ENCODE measurements at regions not wholly inside any gene's neighbourhood (a gene's known extent, or its start where the extent isn't known, plus 50 kb on each side); places are given as distances from the start of the nearest gene placed in this dataset.

DNA sequence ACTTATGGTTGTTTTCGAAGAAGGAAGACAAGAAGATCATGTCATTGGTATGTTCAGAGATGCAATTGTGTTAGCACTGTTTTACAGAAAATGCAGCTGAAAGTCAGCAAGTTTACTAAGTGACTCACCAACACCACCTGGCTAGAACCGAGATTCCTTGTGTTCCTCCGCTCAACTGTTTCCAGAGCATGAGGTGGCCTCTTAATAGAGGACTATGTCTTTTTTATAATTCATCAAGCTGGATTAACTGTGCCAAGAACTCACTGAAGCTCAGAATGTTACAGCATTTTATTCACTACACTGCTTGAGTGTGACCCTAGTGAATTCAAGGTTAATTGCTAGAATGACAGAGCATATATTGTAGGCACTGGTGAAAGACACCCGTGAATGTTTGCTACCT is 1573.5 kb upstream of the TENM3 start:
- TF ChIP-seq, protein P1, sequence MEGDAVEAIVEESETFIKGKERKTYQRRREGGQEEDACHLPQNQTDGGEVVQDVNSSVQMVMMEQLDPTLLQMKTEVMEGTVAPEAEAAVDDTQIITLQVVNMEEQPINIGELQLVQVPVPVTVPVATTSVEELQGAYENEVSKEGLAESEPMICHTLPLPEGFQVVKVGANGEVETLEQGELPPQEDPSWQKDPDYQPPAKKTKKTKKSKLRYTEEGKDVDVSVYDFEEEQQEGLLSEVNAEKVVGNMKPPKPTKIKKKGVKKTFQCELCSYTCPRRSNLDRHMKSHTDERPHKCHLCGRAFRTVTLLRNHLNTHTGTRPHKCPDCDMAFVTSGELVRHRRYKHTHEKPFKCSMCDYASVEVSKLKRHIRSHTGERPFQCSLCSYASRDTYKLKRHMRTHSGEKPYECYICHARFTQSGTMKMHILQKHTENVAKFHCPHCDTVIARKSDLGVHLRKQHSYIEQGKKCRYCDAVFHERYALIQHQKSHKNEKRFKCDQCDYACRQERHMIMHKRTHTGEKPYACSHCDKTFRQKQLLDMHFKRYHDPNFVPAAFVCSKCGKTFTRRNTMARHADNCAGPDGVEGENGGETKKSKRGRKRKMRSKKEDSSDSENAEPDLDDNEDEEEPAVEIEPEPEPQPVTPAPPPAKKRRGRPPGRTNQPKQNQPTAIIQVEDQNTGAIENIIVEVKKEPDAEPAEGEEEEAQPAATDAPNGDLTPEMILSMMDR (IDR thresholded peaks at IDR 0.05; ENCODE audit: insufficient read depth, low read length) = no peak
- DNase-seq (ENCODE audit: low read depth) = no peak
- H3K4me3 ChIP-seq (ENCODE audit: low read depth, low read length) = no peak overlapping the region

DNA sequence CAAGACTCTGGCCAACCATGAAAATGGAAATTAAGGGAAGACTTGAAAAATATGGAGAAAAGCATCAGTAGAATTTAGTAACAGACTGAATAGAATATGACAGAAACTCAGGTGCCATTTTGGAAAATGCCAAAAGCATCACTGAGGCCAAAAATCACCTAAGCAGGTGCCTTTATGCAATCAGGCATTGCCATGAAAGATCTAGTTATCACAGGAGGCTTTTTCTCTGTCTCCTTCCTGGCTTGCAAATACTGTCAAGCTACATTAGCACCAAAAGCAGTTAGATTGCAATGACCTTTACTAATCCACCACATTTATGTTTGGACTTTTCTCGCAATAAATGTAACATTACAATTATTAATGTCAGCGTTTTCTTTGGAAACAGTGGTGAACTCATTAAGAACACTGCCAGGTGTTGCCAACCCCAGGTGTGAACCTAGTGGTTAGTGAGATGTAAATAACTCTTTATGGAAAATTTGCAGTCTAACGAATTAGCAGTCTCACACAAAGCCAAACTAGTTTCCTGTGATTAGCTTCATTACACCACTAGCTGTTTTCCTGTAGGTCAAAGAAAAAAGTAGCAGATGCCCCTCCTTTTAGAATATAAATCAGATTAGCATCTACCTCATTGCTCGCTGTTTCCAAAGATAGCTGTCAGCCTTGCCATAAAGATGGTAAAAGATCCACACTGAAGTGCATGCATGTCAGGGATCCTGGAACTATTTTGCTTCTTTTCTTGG is 1568.4 kb upstream of the TENM3 start:
- TF ChIP-seq, protein P1 (IDR thresholded peaks at IDR 0.05; ENCODE audit: insufficient read depth, low read length) = no peak
- DNase-seq (ENCODE audit: low read depth) = no peak
- H3K4me3 ChIP-seq (ENCODE audit: low read depth, low read length) = no peak overlapping the region

DNA sequence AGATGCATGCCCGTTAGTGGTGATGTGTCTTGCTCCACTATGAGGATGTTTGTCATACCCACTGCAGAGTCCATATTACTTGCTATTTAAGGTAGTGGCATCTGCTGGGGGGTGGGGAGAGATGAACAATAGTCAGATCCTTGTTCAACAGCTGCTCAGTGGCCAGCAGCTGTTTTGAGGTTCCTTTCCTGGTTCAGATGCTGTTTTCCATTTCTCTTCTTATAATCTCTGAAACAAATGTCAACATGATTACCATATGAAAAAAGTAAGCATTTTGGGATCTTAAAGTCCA is 1567.9 kb upstream of the TENM3 start:
- no peak for DNase-seq (ENCODE audit: low read depth)
- TF ChIP-seq, protein P1 (IDR thresholded peaks at IDR 0.05; ENCODE audit: insufficient read depth, low read length) = no peak
- no peak overlapping the region for H3K4me3 ChIP-seq (ENCODE audit: low read depth, low read length)

DNA sequence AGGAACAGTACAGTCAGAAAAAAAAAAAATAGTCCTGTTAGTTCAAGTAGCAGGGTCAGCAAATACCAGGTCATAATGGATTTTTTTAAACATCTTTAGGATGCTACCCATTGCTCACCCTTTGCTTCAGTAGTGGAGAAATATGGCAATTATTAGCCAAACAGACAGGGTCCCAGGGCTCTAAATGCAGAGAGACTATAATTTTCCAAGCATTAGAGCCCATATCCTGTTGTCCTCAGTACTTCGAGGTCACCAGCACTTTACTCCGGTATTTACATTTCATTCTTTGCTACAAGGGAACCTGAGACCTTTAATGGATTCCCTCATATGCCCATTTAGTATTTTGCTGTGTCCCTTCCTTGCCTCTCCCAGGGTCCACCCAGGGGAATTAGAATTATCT is 1562.9 kb upstream of the TENM3 start:
- H3K4me3 ChIP-seq (ENCODE audit: low read depth, low read length) = no peak overlapping the region
- TF ChIP-seq, protein P1 (IDR thresholded peaks at IDR 0.05; ENCODE audit: insufficient read depth, low read length) = no peak
- DNase-seq (ENCODE audit: low read depth) = no peak

DNA sequence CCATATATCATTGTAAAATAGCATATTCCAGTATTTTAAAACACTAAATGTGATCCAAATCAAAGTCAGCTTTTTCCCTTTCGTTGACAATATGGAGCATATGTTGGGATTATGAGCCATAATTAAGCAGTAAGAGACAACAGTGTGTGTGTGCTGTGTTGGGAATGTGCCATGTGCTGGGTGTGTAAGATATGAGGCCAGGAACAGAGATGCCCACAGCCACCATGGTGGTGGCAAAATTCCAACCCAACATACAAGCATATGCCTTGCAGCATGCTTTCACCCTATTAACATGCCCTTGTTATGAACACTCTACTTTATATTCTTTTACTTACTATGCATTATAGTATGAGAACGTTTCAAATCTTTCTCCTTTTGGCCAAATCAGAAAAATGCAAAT is 1560.4 kb upstream of the TENM3 start:
- DNase-seq (ENCODE audit: low read depth) = no peak
- TF ChIP-seq, protein P1 (IDR thresholded peaks at IDR 0.05; ENCODE audit: insufficient read depth, low read length) = no peak

DNA sequence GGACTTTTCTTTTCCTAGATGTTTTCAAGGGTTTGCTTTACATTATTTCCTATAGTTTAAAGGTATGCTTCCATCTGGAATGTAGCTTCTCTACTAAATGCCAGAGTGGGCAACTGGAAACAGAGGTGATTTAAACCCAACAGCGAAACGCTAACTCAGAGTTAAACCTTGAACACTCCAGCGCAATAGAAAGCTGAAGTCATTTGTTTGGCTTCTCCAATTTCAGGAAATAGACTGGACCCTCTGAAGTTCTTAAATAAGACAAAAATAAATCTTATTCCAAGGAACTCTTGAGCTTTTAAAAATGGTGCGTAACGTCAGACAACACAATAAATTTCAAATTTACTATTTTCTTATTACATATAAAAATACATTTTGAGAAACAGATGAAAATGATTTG is 1560.0 kb upstream of the TENM3 start:
- TF ChIP-seq, protein P1 (IDR thresholded peaks at IDR 0.05; ENCODE audit: insufficient read depth, low read length) = no peak
- DNase-seq (ENCODE audit: low read depth) = no peak
- no peak overlapping the region for H3K4me3 ChIP-seq (ENCODE audit: low read depth, low read length)

More for the DNA sequence above, 1560.4 kb upstream of the TENM3 start:
- no peak overlapping the region for H3K4me3 ChIP-seq (ENCODE audit: low read depth, low read length)

DNA sequence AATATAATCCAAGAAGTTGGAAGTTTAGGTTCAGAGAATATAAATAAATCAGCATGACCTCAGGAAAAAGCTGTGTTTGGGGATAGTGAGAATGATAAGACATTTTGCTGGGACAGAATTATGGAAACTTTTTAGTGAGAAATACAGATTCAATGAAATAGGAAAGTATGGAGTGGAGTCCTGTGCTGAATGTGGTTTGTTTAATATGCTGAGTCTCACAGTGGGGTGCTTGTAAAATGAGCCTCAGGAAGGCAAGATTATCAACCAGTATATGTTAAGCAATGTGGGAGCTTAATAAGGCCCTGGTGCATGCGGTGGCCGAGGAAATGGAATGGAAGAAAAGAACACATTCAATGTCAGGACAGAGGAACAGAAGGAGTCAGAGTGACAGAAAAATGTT is 1554.7 kb upstream of the TENM3 start:
- H3K4me3 ChIP-seq (ENCODE audit: low read depth, low read length) = no peak overlapping the region
- no peak for DNase-seq (ENCODE audit: low read depth)
- TF ChIP-seq, protein P1 (IDR thresholded peaks at IDR 0.05; ENCODE audit: insufficient read depth, low read length) = no peak
